ENCODE measurements at regions not wholly inside any gene's neighbourhood (a gene's known extent, or its start where the extent isn't known, plus 50 kb on each side); places are given as distances from the start of the nearest gene placed in this dataset.

DNA sequence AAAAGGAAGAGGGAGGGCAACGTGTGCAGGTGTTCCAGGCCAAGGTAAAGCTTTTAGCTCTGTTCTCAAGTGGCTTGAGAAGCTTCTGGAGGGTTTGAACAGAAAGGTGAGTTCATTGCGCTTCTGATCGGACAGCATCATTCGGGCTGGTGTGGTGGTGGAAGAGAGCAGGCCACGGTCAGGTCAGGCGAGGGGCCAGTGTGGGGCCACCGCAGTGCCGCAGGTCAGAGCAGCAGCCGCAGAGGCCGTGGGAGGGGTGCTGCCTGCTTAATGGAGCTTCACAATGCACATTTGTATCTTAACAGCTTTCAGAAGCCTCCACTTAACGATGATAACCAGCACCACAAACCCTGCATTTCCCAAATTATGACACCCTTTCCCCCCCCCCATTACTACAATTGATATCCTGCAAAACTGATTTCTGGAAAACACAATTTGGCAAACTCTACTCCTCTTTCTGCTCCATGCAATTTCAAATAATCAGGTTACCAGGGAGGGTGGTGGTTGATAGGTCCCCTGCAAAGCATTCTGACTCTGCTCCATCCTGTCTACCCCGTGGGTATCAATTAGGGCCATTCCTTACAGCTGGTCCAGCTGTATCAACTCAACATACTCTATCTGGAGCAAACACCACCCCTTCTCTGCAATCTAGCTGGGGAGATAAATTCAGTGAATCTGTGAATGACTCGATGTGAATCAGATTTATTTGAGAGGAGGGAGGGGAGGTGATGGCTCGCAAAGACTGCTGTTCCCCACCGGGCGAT lies 162.9 kb downstream of the ACTR3B start:
- TF ChIP-seq, protein P1, sequence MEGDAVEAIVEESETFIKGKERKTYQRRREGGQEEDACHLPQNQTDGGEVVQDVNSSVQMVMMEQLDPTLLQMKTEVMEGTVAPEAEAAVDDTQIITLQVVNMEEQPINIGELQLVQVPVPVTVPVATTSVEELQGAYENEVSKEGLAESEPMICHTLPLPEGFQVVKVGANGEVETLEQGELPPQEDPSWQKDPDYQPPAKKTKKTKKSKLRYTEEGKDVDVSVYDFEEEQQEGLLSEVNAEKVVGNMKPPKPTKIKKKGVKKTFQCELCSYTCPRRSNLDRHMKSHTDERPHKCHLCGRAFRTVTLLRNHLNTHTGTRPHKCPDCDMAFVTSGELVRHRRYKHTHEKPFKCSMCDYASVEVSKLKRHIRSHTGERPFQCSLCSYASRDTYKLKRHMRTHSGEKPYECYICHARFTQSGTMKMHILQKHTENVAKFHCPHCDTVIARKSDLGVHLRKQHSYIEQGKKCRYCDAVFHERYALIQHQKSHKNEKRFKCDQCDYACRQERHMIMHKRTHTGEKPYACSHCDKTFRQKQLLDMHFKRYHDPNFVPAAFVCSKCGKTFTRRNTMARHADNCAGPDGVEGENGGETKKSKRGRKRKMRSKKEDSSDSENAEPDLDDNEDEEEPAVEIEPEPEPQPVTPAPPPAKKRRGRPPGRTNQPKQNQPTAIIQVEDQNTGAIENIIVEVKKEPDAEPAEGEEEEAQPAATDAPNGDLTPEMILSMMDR (IDR thresholded peaks at IDR 0.05) = no peak
- Histone ChIP-seq H3K4me1 (ENCODE audit: control insufficient read depth in 1 of 2, insufficient read depth in 1 of 2, low read depth in 1 of 2, low read length in 1 of 2) (no peaks in the 10 kb centered on the region), H3K4me3 (ENCODE audit: low read depth in 1 of 2, low read length in 1 of 2) (no peak overlapping the region), H3K36me3 (no peaks in the 10 kb centered on the region), H3K27me3 (peaks cover 52% of the 10 kb centered on the region), H3K9me3 (no peaks in the 10 kb centered on the region), H3K27ac (no peak overlapping the region)

DNA sequence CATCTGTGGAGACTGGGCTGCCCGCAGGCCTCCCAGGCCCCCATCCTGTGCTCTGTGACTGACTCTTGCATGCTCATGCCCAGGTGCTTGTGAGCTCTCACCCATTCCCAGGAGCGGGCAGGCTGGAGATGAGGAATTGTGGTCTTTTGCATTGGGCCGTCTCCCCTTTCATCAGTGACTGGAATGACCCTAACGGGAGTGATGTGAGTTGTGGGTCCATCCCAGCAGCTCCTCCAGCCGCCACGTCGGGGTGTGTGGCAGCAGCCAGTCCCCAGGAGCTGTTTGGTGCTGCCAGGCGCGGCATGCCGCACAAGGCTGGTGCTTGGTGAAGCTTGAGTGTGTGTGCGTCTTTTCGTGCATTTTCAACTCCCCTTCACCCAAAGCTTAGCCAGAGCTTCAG lies 164.2 kb downstream of the ACTR3B start:
- no peak overlapping the region for H3K4me3 ChIP-seq (ENCODE audit: low read depth in 1 of 2, low read length in 1 of 2)
- H3K4me1 ChIP-seq (ENCODE audit: control insufficient read depth in 1 of 2, insufficient read depth in 1 of 2, low read depth in 1 of 2, low read length in 1 of 2) = no peaks in the 10 kb centered on the region
- TF ChIP-seq, protein P1 (IDR thresholded peaks at IDR 0.05) = no peak
- no peak overlapping the region for H3K27ac ChIP-seq
- no peaks in the 10 kb centered on the region for H3K9me3 ChIP-seq
- peaks cover 62% of the 10 kb centered on the region for H3K27me3 ChIP-seq
- no peaks in the 10 kb centered on the region for H3K36me3 ChIP-seq

DNA sequence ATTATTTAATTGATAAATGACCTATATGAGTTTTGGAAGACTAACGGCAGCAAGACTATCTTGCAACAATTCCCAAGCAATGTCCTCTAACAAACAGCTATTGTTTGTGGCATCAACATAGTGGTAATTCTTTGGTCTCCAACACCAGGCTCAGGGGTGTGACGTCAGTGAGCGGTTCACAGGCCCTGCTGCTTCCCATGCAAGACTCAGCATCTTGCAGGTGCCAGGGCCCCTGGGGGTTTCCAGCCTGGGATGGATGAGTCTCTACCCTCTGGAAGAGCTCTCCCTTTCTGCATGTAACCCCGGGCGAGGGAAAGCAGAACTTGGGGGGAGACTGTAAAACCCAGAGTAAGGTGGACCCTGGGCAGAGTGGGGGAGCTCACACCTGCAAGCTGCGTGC lies 164.7 kb downstream of the ACTR3B start:
- Histone ChIP-seq H3K36me3 (no peaks in the 10 kb centered on the region), H3K4me1 (ENCODE audit: control insufficient read depth in 1 of 2, insufficient read depth in 1 of 2, low read depth in 1 of 2, low read length in 1 of 2) (no peaks in the 10 kb centered on the region), H3K4me3 (ENCODE audit: low read depth in 1 of 2, low read length in 1 of 2) (no peak overlapping the region), H3K9me3 (no peaks in the 10 kb centered on the region), H3K27me3 (peaks cover 62% of the 10 kb centered on the region), H3K27ac (no peak overlapping the region)
- TF ChIP-seq, protein P1 (IDR thresholded peaks at IDR 0.05) = no peak

DNA sequence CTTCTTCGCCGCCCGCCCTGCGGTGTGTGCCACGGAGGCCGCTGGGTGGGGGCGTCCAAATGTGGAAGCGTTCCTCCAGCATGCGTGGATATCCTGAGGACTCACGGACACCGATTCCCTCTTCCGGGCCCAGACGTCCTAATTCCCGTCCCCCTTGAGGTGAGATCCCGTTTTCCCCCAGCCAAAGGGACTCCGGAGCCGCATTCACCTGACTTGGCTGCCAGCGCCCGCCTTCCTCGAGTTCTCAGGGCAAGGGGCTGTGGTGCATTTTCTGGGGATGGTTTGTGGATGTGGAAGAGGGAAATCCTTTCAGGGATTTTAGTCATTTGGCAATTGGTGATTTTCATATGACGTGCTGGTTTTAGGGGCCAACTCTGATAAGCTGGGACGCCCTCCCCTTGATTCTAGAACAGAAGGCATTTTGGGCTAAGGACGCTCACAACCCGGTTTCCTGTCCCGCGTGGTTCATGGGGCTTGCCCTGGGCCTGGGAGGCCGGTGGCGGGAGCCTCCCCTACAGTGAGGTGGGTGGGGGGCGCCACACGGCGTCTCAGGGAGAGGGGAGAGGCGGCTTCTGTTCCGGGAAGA lies 165.4 kb downstream of the ACTR3B start:
- TF ChIP-seq, protein P1 (IDR thresholded peaks at IDR 0.05) = no peak
- Histone ChIP-seq H3K9me3 (no peaks in the 10 kb centered on the region), H3K4me3 (ENCODE audit: low read depth in 1 of 2, low read length in 1 of 2) (no peak overlapping the region), H3K4me1 (ENCODE audit: control insufficient read depth in 1 of 2, insufficient read depth in 1 of 2, low read depth in 1 of 2, low read length in 1 of 2) (no peaks in the 10 kb centered on the region), H3K27ac (no peak overlapping the region), H3K27me3 (peaks cover 62% of the 10 kb centered on the region), H3K36me3 (no peaks in the 10 kb centered on the region)

DNA sequence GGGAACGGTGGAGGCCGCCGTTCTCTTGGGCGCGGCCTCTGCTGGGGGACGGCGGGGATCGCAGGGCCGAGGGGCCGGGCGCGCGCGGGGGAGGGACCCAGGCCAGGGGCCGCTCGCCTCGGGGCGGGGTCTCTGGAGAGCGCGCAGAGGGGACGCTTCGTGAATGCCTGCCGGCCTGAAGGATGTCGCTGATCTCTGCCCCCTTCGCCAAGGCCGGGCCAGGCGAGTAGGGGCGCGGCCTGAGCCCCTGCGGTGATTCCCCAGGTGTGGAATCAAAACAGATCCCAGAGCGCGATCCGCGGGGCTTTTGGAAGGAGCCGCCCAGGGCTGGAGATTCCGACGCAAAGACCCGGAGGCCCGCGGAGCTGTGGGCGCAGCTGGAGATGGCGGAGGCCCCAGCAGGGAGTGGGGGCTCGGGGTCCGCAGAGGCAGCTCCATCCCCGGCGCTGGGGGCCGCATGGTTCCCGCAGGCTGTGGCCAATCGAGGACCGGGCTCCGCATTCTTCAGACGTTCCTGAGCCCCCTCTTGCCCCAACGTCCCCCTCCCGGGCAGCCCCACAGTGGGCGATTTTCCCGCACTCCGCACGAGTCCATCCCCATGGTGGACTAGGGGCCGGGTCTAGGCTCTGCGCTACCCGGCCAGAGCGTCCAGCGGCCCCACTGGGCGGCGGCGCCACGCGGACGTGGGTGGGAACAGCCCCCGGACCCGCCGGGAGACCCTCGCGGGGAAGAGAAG lies 166.0 kb downstream of the ACTR3B start:
- no peak overlapping the region for H3K4me3 ChIP-seq (ENCODE audit: low read depth in 1 of 2, low read length in 1 of 2)

More for the DNA sequence above, 166.0 kb downstream of the ACTR3B start:
- no peaks in the 10 kb centered on the region for H3K9me3 ChIP-seq
- no peaks in the 10 kb centered on the region for H3K4me1 ChIP-seq (ENCODE audit: control insufficient read depth in 1 of 2, insufficient read depth in 1 of 2, low read depth in 1 of 2, low read length in 1 of 2)
- peaks cover 62% of the 10 kb centered on the region for H3K27me3 ChIP-seq
- H3K36me3 ChIP-seq = no peaks in the 10 kb centered on the region
- H3K27ac ChIP-seq = no peak overlapping the region
- TF ChIP-seq, protein P1 (IDR thresholded peaks at IDR 0.05) = no peak

Measured in neutrophil (primary cell).